Transverse colon (tissue), 4 donors: ENCODE measurements at regions not wholly inside any gene's neighbourhood (a gene's known extent, or its start where the extent isn't known, plus 50 kb on each side); places are given as distances from the start of the nearest gene placed in this dataset.

Experiments used
- DNase-seq: peaks from one replicate; pipeline ENCODE4 v3.0.0-alpha.2; 2019
- H3K27ac ChIP-seq, 4 donors: fragments of 200-600 bp; sonication (generic); 2 replicates each; pipeline ENCODE4 v1.5.1; 2016 to 2018; ENCODE audit warnings: inconsistent platforms in 4 of 4
- H3K27me3 ChIP-seq: fragments of 200-600 bp; sonication (generic); 2 replicates; pipeline ENCODE4 v1.5.1; 2017; ENCODE audit warnings: inconsistent platforms
- H3K36me3 ChIP-seq, 4 donors: fragments of 200-600 bp; sonication (generic); 2 replicates each; pipeline ENCODE4 v1.5.1; 2017 to 2019; ENCODE audit warnings: inconsistent platforms in 4 of 4
- H3K4me1 ChIP-seq, 4 donors: fragments of 200-600 bp; sonication (generic); 2 replicates each; pipeline ENCODE4 v1.5.1; 2017 to 2020; ENCODE audit warnings: inconsistent platforms in 4 of 4
- H3K4me3 ChIP-seq, 4 donors: fragments of 200-600 bp; sonication (generic); 1 replicate in 1 of 4; 2 replicates in 3 of 4; pipeline versions ENCODE4 v1.5.1 to v1.6.1; 2017 to 2019; ENCODE audit warnings: inconsistent platforms in 4 of 4
- H3K9me3 ChIP-seq, 2 donors: fragments of 200-600 bp; sonication (generic); 2 replicates each; pipeline ENCODE4 v1.5.1; 2017 to 2019; ENCODE audit warnings: inconsistent platforms in 2 of 2
- CTCF ChIP-seq, 5 experiments: fragments of 200-600 bp in 3 of 5; fragments of 450-650 bp in 2 of 5; sonication (generic) in 3 of 5; IDR thresholded peaks; 1 replicate in 2 of 5; 2 replicates in 3 of 5; pipeline ENCODE4 v1.5.1; 2016 to 2017; ENCODE audit warnings: antibody characterized with exemption in 5 of 5, inconsistent platforms in 3 of 5, mild to moderate bottlenecking in 2 of 5, moderate library complexity in 1 of 5
- EP300 ChIP-seq: sonication (generic); formaldehyde crosslinking; IDR thresholded peaks from one replicate; pipeline ENCODE4 v1.6.1; 2017; ENCODE audit warnings: antibody characterized with exemption, low read depth
- POLR2A ChIP-seq: fragments of 450-650 bp; IDR thresholded peaks from one replicate; pipeline ENCODE4 v1.6.1; 2016; ENCODE audit warnings: antibody characterized with exemption, mild to moderate bottlenecking, moderate library complexity
- POLR2AphosphoS5 ChIP-seq, 3 donors: sonication (generic); formaldehyde crosslinking; IDR thresholded peaks; one replicate each; pipeline ENCODE4 v1.6.1; 2016; ENCODE audit warnings: antibody characterized with exemption in 3 of 3
- WGBS, 2 donors: methylation state at CpG; one replicate each; pipeline ENCODE4 v1.1.5; 2018; ENCODE audit warnings: low coverage in 1 of 2; 5-methylcytosine and 5-hydroxymethylcytosine counted together
- in situ Hi-C, 4 donors: fragments of 200-750 bp; cut with MboI; loops; one replicate each; pipeline versions ENCODE4 v1.15.0 to v1.15.1; 2017; ENCODE audit warnings: low sequenced_read_pairs in 3 of 4, low pct_ligation_motif_present in 1 of 4, low pct_unique_long_range_greater_than_20kb in 1 of 4
- intact Hi-C: fragments of 100-400 bp; cut with DNase I; formaldehyde crosslinking; loops from one replicate; pipeline ENCODE4 v1.15.1; 2023; ENCODE audit warnings: low total_unique reads

- no peak overlapping the region for H3K4me3 ChIP-seq
- intact Hi-C loops (no loop called here), in situ Hi-C loops (no loop called here)
- no peaks in the 10 kb centered on the region for H3K27me3 ChIP-seq
- no peaks in the 10 kb centered on the region for H3K36me3 ChIP-seq
- TF ChIP-seq CTCF (IDR thresholded peaks at IDR 0.05) (no peak), POLR2AphosphoS5 (IDR thresholded peaks at IDR 0.05) (no peak), EP300 (no peak), POLR2A (no peak)
- H3K9me3 ChIP-seq: no peaks in the 10 kb centered on the region
- no peak for DNase-seq
- 14 to 18% methylated on average over 1 to 2 of the region's 2 CpGs for WGBS, 2 donors
- no peaks in the 10 kb centered on the region for H3K4me1 ChIP-seq
- no peak overlapping the region for H3K27ac ChIP-seq
Measured at GRCh38 chr6:141244366-141244765, 888.4 kb upstream of the GJE1 start.

GRCh38 chr6:141242957-141243356 lies 889.8 kb upstream of the GJE1 start:
- DNase-seq: no peak
- no peaks in the 10 kb centered on the region for H3K4me1 ChIP-seq
- H3K9me3 ChIP-seq: no peaks in the 10 kb centered on the region
- in situ Hi-C loops (no loop called here), intact Hi-C loops (no loop called here)
- no peak overlapping the region for H3K4me3 ChIP-seq
- no peak overlapping the region for H3K27ac ChIP-seq
- no peaks in the 10 kb centered on the region for H3K27me3 ChIP-seq
- TF ChIP-seq POLR2AphosphoS5 (IDR thresholded peaks at IDR 0.05) (no peak), POLR2A (no peak), EP300 (no peak)
- no peaks in the 10 kb centered on the region for H3K36me3 ChIP-seq
- 64 to 69% methylated on average over 1 of the region's 1 CpG for WGBS, 2 donors

GRCh38 chr6:141229296-141229695 lies 903.4 kb upstream of the GJE1 start:
- Histone ChIP-seq H3K4me1 (no peaks in the 10 kb centered on the region), H3K27me3 (no peaks in the 10 kb centered on the region), H3K27ac (no peak overlapping the region), H3K4me3 (no peak overlapping the region), H3K36me3 (no peaks in the 10 kb centered on the region), H3K9me3 (no peaks in the 10 kb centered on the region)
- DNase-seq: no peak
- intact Hi-C loops: no loop called here
- TF ChIP-seq CTCF (IDR thresholded peaks at IDR 0.05) (no peak), POLR2A (no peak), EP300 (no peak), POLR2AphosphoS5 (IDR thresholded peaks at IDR 0.05) (no peak)
- in situ Hi-C loops: no loop called here

GRCh38 chr6:141218583-141218982 lies 914.1 kb upstream of the GJE1 start:
- Histone ChIP-seq H3K4me1 (no peaks in the 10 kb centered on the region), H3K9me3 (peaks cover 0 to 12% of the 10 kb centered on the region in 2 donors), H3K27ac (no peak overlapping the region), H3K36me3 (no peaks in the 10 kb centered on the region), H3K4me3 (no peak overlapping the region), H3K27me3 (no peaks in the 10 kb centered on the region)
- no peak for TF ChIP-seq POLR2A
- intact Hi-C loops (no loop called here), in situ Hi-C loops (no loop called here)
- no peak for DNase-seq

DNA sequence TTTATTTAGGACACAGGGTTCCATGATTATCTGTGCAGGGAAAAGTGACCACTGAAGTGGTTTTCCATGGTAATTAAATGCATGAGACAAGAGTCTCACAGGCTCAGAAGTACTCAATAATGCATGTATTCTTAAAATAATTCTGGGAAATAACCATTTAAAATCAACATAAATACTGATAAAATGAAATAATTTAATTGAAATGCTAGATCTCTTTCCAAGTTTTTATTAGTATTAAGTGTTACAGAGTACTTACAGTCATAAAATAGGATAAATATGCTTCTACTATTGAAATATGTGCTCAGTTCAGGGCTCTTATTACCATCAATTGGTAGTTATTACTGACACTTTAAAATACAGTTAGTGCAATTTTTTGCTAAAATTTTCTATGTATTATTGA lies 916.0 kb upstream of the GJE1 start:
- DNase-seq: no peak
- Histone ChIP-seq H3K27ac (no peak overlapping the region), H3K9me3 (peaks cover 0 to 12% of the 10 kb centered on the region in 2 donors), H3K27me3 (no peaks in the 10 kb centered on the region), H3K4me1 (no peaks in the 10 kb centered on the region), H3K36me3 (no peaks in the 10 kb centered on the region), H3K4me3 (no peak overlapping the region)
- intact Hi-C loops: no loop called here
- TF ChIP-seq POLR2A (no peak), EP300 (no peak), CTCF (IDR thresholded peaks at IDR 0.05) (no peak), POLR2AphosphoS5 (IDR thresholded peaks at IDR 0.05) (no peak)
- in situ Hi-C loops: no loop called here
